CD14-positive monocyte (primary cell): ENCODE measurements at regions not wholly inside any gene's neighbourhood (a gene's known extent, or its start where the extent isn't known, plus 50 kb on each side); places are given as distances from the start of the nearest gene placed in this dataset.

Experiments used
- DNase-seq, 3 donors: peaks; one replicate each; pipeline ENCODE4 v3.0.0-alpha.2; 2011 to 2022
- H2AFZ ChIP-seq: 2 replicates; pipeline ENCODE4 v1.6.0; 2012; ENCODE audit warnings: mild to moderate bottlenecking, low read depth, low read length, inconsistent platforms; ENCODE audit not compliant: insufficient read depth, poor library complexity, severe bottlenecking
- H3K27ac ChIP-seq, 2 donors: 1 replicate in 1 of 2; 2 replicates in 1 of 2; pipeline ENCODE4 v1.5.1; 2012 to 2013; ENCODE audit warnings: low read length in 2 of 2, control low read depth in 1 of 2, inconsistent platforms in 1 of 2, low read depth in 1 of 2, mild to moderate bottlenecking in 1 of 2
- H3K27me3 ChIP-seq, 2 donors: one replicate each; pipeline versions ENCODE4 v1.6.0 to v1.6.1; 2011 to 2013; ENCODE audit warnings: low read length in 2 of 2; ENCODE audit not compliant: control insufficient read depth in 2 of 2, insufficient read depth in 2 of 2
- H3K36me3 ChIP-seq, 2 donors: replicated peaks in 1 of 2; 1 replicate in 1 of 2; 2 replicates in 1 of 2; pipeline versions ENCODE4 v1.5.1 to v1.6.1; 2012 to 2013; ENCODE audit warnings: low read length in 2 of 2, control low read depth in 1 of 2, inconsistent platforms in 1 of 2, mild to moderate bottlenecking in 1 of 2; ENCODE audit not compliant: insufficient read depth in 2 of 2, control insufficient read depth in 1 of 2
- H3K4me1 ChIP-seq, 2 donors: 1 replicate in 1 of 2; 2 replicates in 1 of 2; pipeline versions ENCODE4 v1.5.1 to v1.6.1; 2012 to 2013; ENCODE audit warnings: low read length in 2 of 2, control low read depth in 1 of 2, inconsistent platforms in 1 of 2, mild to moderate bottlenecking in 1 of 2, moderate library complexity in 1 of 2; ENCODE audit not compliant: insufficient read depth in 2 of 2, control insufficient read depth in 1 of 2
- H3K4me2 ChIP-seq: replicated peaks from 2 replicates; pipeline ENCODE3; 2012; ENCODE audit warnings: low read length, moderate library complexity, mild to moderate bottlenecking; ENCODE audit not compliant: poor library complexity, severe bottlenecking; ENCODE audit errors: extremely low read depth
- H3K4me3 ChIP-seq, 3 experiments: fragments of 200-600 bp in 1 of 3; sonication (generic) in 1 of 3; replicated peaks in 1 of 3; 1 replicate in 2 of 3; 2 replicates in 1 of 3; pipeline ENCODE4 v1.5.1; 2011 to 2013; ENCODE audit warnings: low read length in 3 of 3, mild to moderate bottlenecking in 3 of 3, control low read depth in 2 of 3, low read depth in 2 of 3, inconsistent platforms in 1 of 3, moderate library complexity in 1 of 3
- H3K79me2 ChIP-seq: 2 replicates; pipeline ENCODE4 v1.6.0; 2012; ENCODE audit warnings: mild to moderate bottlenecking, control low read depth, inconsistent platforms, low read length, moderate library complexity; ENCODE audit not compliant: insufficient read depth
- H3K9ac ChIP-seq: 2 replicates; pipeline ENCODE4 v1.6.0; 2017; ENCODE audit warnings: low read length, mild to moderate bottlenecking; ENCODE audit not compliant: insufficient read depth, poor library complexity, severe bottlenecking
- H3K9me3 ChIP-seq, 2 donors: replicated peaks in 1 of 2; 1 replicate in 1 of 2; 2 replicates in 1 of 2; pipeline versions ENCODE4 v1.5.1 to v1.6.1; 2012 to 2013; ENCODE audit warnings: low read length in 2 of 2, control low read depth in 1 of 2; ENCODE audit not compliant: control insufficient read depth in 1 of 2, insufficient read depth in 1 of 2
- H4K20me1 ChIP-seq: 2 replicates; pipeline ENCODE4 v1.6.0; 2012; ENCODE audit warnings: mild to moderate bottlenecking, low read length, control low read depth, moderate library complexity; ENCODE audit not compliant: insufficient read depth
- H3K27ac Mint-ChIP-seq, 7 donors: one replicate each; pipeline ENCODE4 v1.8.0; 2020; ENCODE audit warnings: mild to moderate bottlenecking in 7 of 7, mixed read lengths in 7 of 7, moderate library complexity in 6 of 7, inconsistent platforms in 2 of 7
- H3K27me3 Mint-ChIP-seq, 3 donors: one replicate each; pipeline ENCODE4 v1.8.0; 2021 to 2022; ENCODE audit warnings: low read depth in 3 of 3, mild to moderate bottlenecking in 3 of 3, mixed read lengths in 3 of 3, moderate library complexity in 3 of 3, inconsistent platforms in 1 of 3
- H3K36me3 Mint-ChIP-seq, 2 donors: one replicate each; pipeline ENCODE4 v1.8.0; 2020; ENCODE audit warnings: mixed read lengths in 2 of 2, inconsistent platforms in 1 of 2, mild to moderate bottlenecking in 1 of 2
- H3K4me1 Mint-ChIP-seq: one replicate; pipeline ENCODE4 v1.8.0; 2020; ENCODE audit warnings: mild to moderate bottlenecking, mixed read lengths
- H3K4me3 Mint-ChIP-seq, 2 donors: one replicate each; pipeline ENCODE4 v1.8.0; 2020; ENCODE audit warnings: mild to moderate bottlenecking in 2 of 2, mixed read lengths in 2 of 2, moderate library complexity in 1 of 2
- H3K9me3 Mint-ChIP-seq, 7 donors: one replicate each; pipeline ENCODE4 v1.8.0; 2020 to 2022; ENCODE audit warnings: mixed read lengths in 7 of 7, mild to moderate bottlenecking in 6 of 7, moderate library complexity in 6 of 7, inconsistent platforms in 2 of 7
- CTCF ChIP-seq: fragments of 200-600 bp; IDR thresholded peaks from one replicate; pipeline ENCODE4 v1.8.0; 2022; ENCODE audit warnings: antibody characterized with exemption, mild to moderate bottlenecking
- WGBS: methylation state at CpG from one replicate; pipeline ENCODE4 v1.1.5; 2013; ENCODE audit warnings: missing lambda C conversion rate; ENCODE audit not compliant: insufficient coverage; 5-methylcytosine and 5-hydroxymethylcytosine counted together
- intact Hi-C, 2 donors: fragments of 100-400 bp; cut with micrococcal nuclease; formaldehyde crosslinking; loops; one replicate each; pipeline versions ENCODE4 v1.15.0 to v1.15.1; 2023

- TF ChIP-seq CTCF, result no peak
- Histone ChIP-seq H3K4me3 (no peak overlapping the region), H3K27ac (no peak overlapping the region), H3K9me3 (no peaks in the 10 kb centered on the region), H4K20me1 (no peaks in the 10 kb centered on the region), H3K9ac (no peak overlapping the region), H3K27me3 (no peaks in the 10 kb centered on the region), H3K4me2 (no peak overlapping the region), H3K36me3 (no peaks in the 10 kb centered on the region), H2AFZ (no peak overlapping the region), H3K79me2 (no peaks in the 10 kb centered on the region), H3K4me1 (no peaks in the 10 kb centered on the region)
- Mint-ChIP-seq H3K27me3 (peaks cover 6 to 9% (median 7%) of the 10 kb centered on the region in 3 donors), H3K4me3 (no peak overlapping the region), H3K4me1 (no peaks in the 10 kb centered on the region), H3K9me3 (peaks cover 0 to 3% (median 0%) of the 10 kb centered on the region in 7 donors), H3K27ac (no peak overlapping the region), H3K36me3 (no peaks in the 10 kb centered on the region)
- no peak for DNase-seq
- WGBS, result 83% methylated on average over 15 of the region's 19 CpGs
- intact Hi-C loops, result no loop called here
These were observed 158.6 kb downstream of the AXIN2 start for GRCh38 chr17:65402513-65403496.

GRCh38 chr17:65401561-65401960, 159.9 kb downstream of the AXIN2 start:
- Histone ChIP-seq H4K20me1 (no peaks in the 10 kb centered on the region), H3K79me2 (no peaks in the 10 kb centered on the region), H2AFZ (no peak overlapping the region), H3K9ac (no peak overlapping the region), H3K36me3 (no peaks in the 10 kb centered on the region), H3K27ac (no peak overlapping the region), H3K4me2 (no peak overlapping the region), H3K27me3 (no peaks in the 10 kb centered on the region), H3K9me3 (no peaks in the 10 kb centered on the region), H3K4me3 (no peak overlapping the region), H3K4me1 (no peaks in the 10 kb centered on the region)
- no peak for TF ChIP-seq CTCF
- Mint-ChIP-seq H3K9me3 (peaks cover 0 to 3% (median 0%) of the 10 kb centered on the region in 7 donors), H3K36me3 (no peaks in the 10 kb centered on the region), H3K27ac (no peak overlapping the region), H3K4me3 (no peak overlapping the region), H3K4me1 (no peaks in the 10 kb centered on the region), H3K27me3 (peaks cover 4 to 9% (median 5%) of the 10 kb centered on the region in 3 donors)
- DNase-seq, result no peak
- whole genome bisulfite sequencing, result no CpG with 5 or more reads among the region's 3 CpGs
- intact Hi-C loops, result no loop called here
